Choroid plexus epithelial cell (primary cell): ENCODE measurements at regions not wholly inside any gene's neighbourhood (a gene's known extent, or its start where the extent isn't known, plus 50 kb on each side); places are given as distances from the start of the nearest gene placed in this dataset.

Experiments used
- DNase-seq: peaks from one replicate; pipeline ENCODE4 v3.0.0-alpha.2; 2010; ENCODE audit warnings: low read depth
- H3K4me3 ChIP-seq: 2 replicates; pipeline ENCODE4 v1.5.1; 2011; ENCODE audit warnings: low read depth, mild to moderate bottlenecking, control low read depth, low read length, moderate library complexity
- CTCF ChIP-seq: conservative IDR thresholded peaks from 2 replicates; pipeline ENCODE4 v1.5.1; 2011; ENCODE audit warnings: low read depth, mild to moderate bottlenecking, control low read depth, inconsistent platforms, low read length, moderate library complexity

GRCh38 chr1:198977909-198978308 lies 339.1 kb downstream of the PTPRC start:
- DNase-seq = no peak
- no peak for TF ChIP-seq CTCF
- H3K4me3 ChIP-seq = no peak overlapping the region

DNA sequence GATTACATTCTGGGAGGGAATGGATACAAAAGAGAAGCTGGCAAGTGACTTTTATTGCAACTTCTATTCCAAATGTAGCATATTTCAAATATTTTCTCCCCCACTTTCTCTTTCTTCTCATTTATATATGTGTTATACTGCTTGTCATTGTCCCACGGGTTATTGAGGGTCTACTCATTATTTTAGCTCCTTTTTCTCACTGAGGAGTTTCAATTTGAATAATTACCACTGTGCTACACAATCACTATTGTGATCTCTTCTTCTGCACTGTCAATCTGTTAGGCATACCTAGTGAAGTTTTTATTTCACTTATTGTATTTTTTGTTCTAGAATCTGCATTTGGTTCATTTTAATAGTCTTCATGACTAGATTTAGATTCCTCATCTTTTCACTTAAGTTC lies 339.7 kb downstream of the PTPRC start:
- no peak for DNase-seq
- H3K4me3 ChIP-seq = no peak overlapping the region
- no peak for TF ChIP-seq CTCF

DNA sequence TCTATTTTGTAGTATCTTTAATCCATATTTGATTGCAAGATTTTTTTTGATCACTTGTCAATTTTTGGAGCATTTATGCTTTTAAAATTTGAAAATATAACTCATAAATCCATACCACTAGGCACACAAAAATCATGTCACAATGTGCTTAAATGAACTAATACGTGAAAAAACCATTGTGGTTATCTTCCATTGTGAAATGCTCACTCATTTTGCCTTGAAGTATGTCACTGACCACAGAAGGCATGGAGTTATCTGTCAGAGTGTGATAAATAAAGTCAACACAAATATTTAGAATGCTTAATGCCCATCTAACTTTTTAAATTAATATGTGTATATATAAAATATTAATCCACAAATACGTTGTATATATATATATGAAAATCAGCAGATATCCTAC lies 347.2 kb downstream of the PTPRC start:
- no peak overlapping the region for H3K4me3 ChIP-seq
- TF ChIP-seq CTCF = no peak
- peak; percentile 42 for DNase-seq

GRCh38 chr1:198986442-198986841 lies 347.6 kb downstream of the PTPRC start:
- DNase-seq = no peak
- TF ChIP-seq CTCF = no peak
- H3K4me3 ChIP-seq = no peak overlapping the region

DNA sequence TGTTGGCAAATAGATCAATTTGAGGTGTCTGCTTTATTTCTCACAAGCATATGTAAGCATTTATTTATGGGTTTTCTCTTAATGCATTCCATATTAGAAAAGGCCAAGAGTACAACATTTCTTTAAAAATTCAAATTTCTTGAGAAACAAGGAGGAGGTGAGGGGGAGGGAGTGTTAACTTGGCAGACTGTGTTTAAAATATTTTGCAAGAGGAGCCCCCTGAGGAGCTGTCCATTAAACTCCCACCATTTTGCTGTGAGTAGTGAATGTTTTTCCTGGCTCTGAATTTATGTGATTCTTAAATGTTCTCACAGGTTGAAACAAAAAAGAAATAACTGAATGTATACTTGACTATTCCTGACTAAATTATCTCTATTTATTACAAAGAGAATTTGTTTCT lies 363.8 kb downstream of the PTPRC start:
- no peak overlapping the region for H3K4me3 ChIP-seq
- TF ChIP-seq CTCF = no peak
- DNase-seq = peak; percentile 70

GRCh38 chr1:199007423-199007822 lies 368.6 kb downstream of the PTPRC start:
- TF ChIP-seq CTCF = no peak
- H3K4me3 ChIP-seq = no peak overlapping the region
- peak; percentile 50 for DNase-seq

GRCh38 chr1:199009447-199009846 lies 370.6 kb downstream of the PTPRC start:
- no peak overlapping the region for H3K4me3 ChIP-seq
- DNase-seq = no peak
- TF ChIP-seq CTCF = no peak
